Fibroblast of the conjunctiva (primary cell): ENCODE measurements at regions not wholly inside any gene's neighbourhood (a gene's known extent, or its start where the extent isn't known, plus 50 kb on each side); places are given as distances from the start of the nearest gene placed in this dataset.
"Not testable (repeated sequence)": the region's sequence is repeated elsewhere in the genome, so short reads cannot be mapped to it uniquely, and the experiment has no call there.

Experiments used
- DNase-seq: peaks from one replicate; pipeline ENCODE4 v3.0.0-alpha.2; 2010; ENCODE audit warnings: low read depth

- DNase-seq = no peak
Observed at GRCh38 chr6:74631564-74631963, 574.3 kb downstream of the COL12A1 start.

- no peak for DNase-seq
Observed at GRCh38 chr6:74626288-74626687, 579.6 kb downstream of the COL12A1 start.

GRCh38 chr6:74623027-74623426 lies 582.8 kb downstream of the COL12A1 start:
- DNase-seq = no peak

- no peak for DNase-seq
Observed at GRCh38 chr6:74611220-74611619, 594.6 kb downstream of the COL12A1 start.

- DNase-seq = no peak
Observed at GRCh38 chr6:74610352-74610751, 595.5 kb downstream of the COL12A1 start.

GRCh38 chr6:74609871-74610270 lies 596.0 kb downstream of the COL12A1 start:
- peak; percentile 28 for DNase-seq

GRCh38 chr6:74607934-74608333 lies 597.9 kb downstream of the COL12A1 start:
- DNase-seq = no peak

- DNase-seq = no peak
Observed at GRCh38 chr6:74607468-74607867, 598.4 kb downstream of the COL12A1 start.

GRCh38 chr6:74606582-74607071 lies 599.2 kb downstream of the COL12A1 start:
- peak; percentile 88 for DNase-seq

- DNase-seq = no peak
Observed at GRCh38 chr6:74605922-74606581, 599.8 kb downstream of the COL12A1 start.

- no peak for DNase-seq
Observed at GRCh38 chr6:74604279-74604678, 601.6 kb downstream of the COL12A1 start.

GRCh38 chr6:74603322-74604076 lies 602.4 kb downstream of the COL12A1 start:
- DNase-seq = no peak

GRCh38 chr6:74602206-74602605 lies 603.6 kb downstream of the COL12A1 start:
- DNase-seq = no peak

GRCh38 chr6:74598462-74599393 lies 607.1 kb downstream of the COL12A1 start:
- DNase-seq = no peak

- no peak for DNase-seq
Observed at GRCh38 chr6:74597840-74598239, 608.0 kb downstream of the COL12A1 start.

- no peak for DNase-seq
Observed at GRCh38 chr6:74597266-74597665, 608.6 kb downstream of the COL12A1 start.

- DNase-seq = no peak
Observed at GRCh38 chr6:74596588-74596987, 609.3 kb downstream of the COL12A1 start.

GRCh38 chr6:74594350-74594749 lies 611.5 kb downstream of the COL12A1 start:
- DNase-seq = not testable (repeated sequence)

GRCh38 chr6:74588094-74588832 lies 617.6 kb downstream of the COL12A1 start:
- no peak for DNase-seq

GRCh38 chr6:74587386-74587785 lies 618.5 kb downstream of the COL12A1 start:
- DNase-seq = no peak

- no peak for DNase-seq
Observed at GRCh38 chr6:74585753-74586152, 620.1 kb downstream of the COL12A1 start.

GRCh38 chr6:74581681-74582080 lies 624.2 kb downstream of the COL12A1 start:
- DNase-seq = no peak
